ENCODE measurements at regions not wholly inside any gene's neighbourhood (a gene's known extent, or its start where the extent isn't known, plus 50 kb on each side); places are given as distances from the start of the nearest gene placed in this dataset.

- no peaks in the 10 kb centered on the region for H3K9me3 ChIP-seq (replicated peaks; ENCODE audit: control insufficient read depth, insufficient read depth, low read depth, low read length)
- no peaks in the 10 kb centered on the region for H3K27me3 ChIP-seq (ENCODE audit: control insufficient read depth in 2 of 2, insufficient read depth in 2 of 2, low read length in 2 of 2)
- H3K4me3 ChIP-seq: no peak overlapping the region
- DNase-seq (ENCODE audit: extremely low read depth in 1 of 4, low spot score in 3 of 4) (no peak), ATAC-seq (no peak), FAIRE-seq (no peak)
- H3K27ac ChIP-seq (ENCODE audit: extremely low read depth, low read depth, low read length): no peak overlapping the region
- H2AFZ ChIP-seq (ENCODE audit: low read depth, low read length): no peak overlapping the region
- BruUV-seq (replicated peaks): no TSS peak
- H4K20me1 ChIP-seq (replicated peaks; ENCODE audit: control insufficient read depth, insufficient read depth, low read length): no peaks in the 10 kb centered on the region
- POLR2A ChIA-PET: no interaction called here
- H3K4me2 ChIP-seq (ENCODE audit: insufficient read depth, low read length): no peak overlapping the region
- intact Hi-C loops (cut with micrococcal nuclease) (no loop called here), in situ Hi-C loops (cut with MboI) (no loop called here)
- WGBS (ENCODE audit: insufficient coverage, low coverage, missing lambda C conversion rate): 0% methylated on average over 3 of the region's 3 CpGs
- no peaks in the 10 kb centered on the region for H3K79me2 ChIP-seq (ENCODE audit: control insufficient read depth, insufficient read depth, low read length)
- no peaks in the 10 kb centered on the region for H3K4me1 ChIP-seq (replicated peaks in 1 of 2; ENCODE audit: control insufficient read depth in 2 of 2, insufficient read depth in 2 of 2, low read length in 2 of 2)
- no peaks in the 10 kb centered on the region for H3K36me3 ChIP-seq (ENCODE audit: control insufficient read depth, insufficient read depth, low read length)
- CTCF ChIA-PET (ENCODE audit: low intra/inter-chr PET ratio): no interaction called here
- no peak overlapping the region for H3K9ac ChIP-seq (ENCODE audit: insufficient read depth in 1 of 2, low read depth in 2 of 2, low read length in 2 of 2)
- no peaks in the 10 kb centered on the region for H3K9me1 ChIP-seq (ENCODE audit: control insufficient read depth, insufficient read depth, low read length)
- TF ChIP-seq OTX1 (CRISPR knock-in tag; IDR thresholded peaks at IDR 0.05) (no peak), PCBP2 (IDR thresholded peaks at IDR 0.05; ENCODE audit: low read depth, low read length, poor library complexity, severe bottlenecking) (no peak), GABPA (tag; conservative IDR thresholded peaks at IDR 0.05; ENCODE audit: low read depth) (no peak), CUX1 (CRISPR knock-in tag; IDR thresholded peaks at IDR 0.05) (no peak), HOMEZ (CRISPR knock-in tag; IDR thresholded peaks at IDR 0.05) (no peak), E2F8 (IDR thresholded peaks at IDR 0.05; ENCODE audit: low read depth, partially characterized antibody) (no peak), ZNF77 (CRISPR knock-in tag; IDR thresholded peaks at IDR 0.05) (no peak), ZSCAN29 (IDR thresholded peaks at IDR 0.05) (no peak), CTCFL (IDR thresholded peaks at IDR 0.05; ENCODE audit: borderline replicate concordance, insufficient read depth, low read depth, low read length, poor library complexity, severe bottlenecking) (no peak), MYBL2 (IDR thresholded peaks at IDR 0.05; ENCODE audit: low read depth) (no peak), MYBL2 (CRISPR knock-in tag; IDR thresholded peaks at IDR 0.05; ENCODE audit: borderline replicate concordance) (no peak), GABPB2 (CRISPR knock-in tag; conservative IDR thresholded peaks at IDR 0.05) (no peak)
These were observed 306.3 kb upstream of the SGCD start for GRCh38 chr5:156020647-156021046.
